Ovary (tissue), 7 donors: ENCODE measurements at regions not wholly inside any gene's neighbourhood (a gene's known extent, or its start where the extent isn't known, plus 50 kb on each side); places are given as distances from the start of the nearest gene placed in this dataset.

Experiments
- DNase-seq, 5 donors: peaks; one replicate each; pipeline ENCODE4 v3.0.0-alpha.2; 2019 to 2020
- H3K27ac ChIP-seq, 2 donors: fragments of 200-600 bp; one replicate each; pipeline versions ENCODE4 v1.5.1 to v1.8.0; 2019 to 2022
- H3K27me3 ChIP-seq: fragments of 200-600 bp; one replicate; pipeline ENCODE4 v1.8.0; 2022
- H3K36me3 ChIP-seq: fragments of 200-600 bp; sonication (generic); one replicate; pipeline ENCODE4 v1.5.1; 2019
- H3K4me1 ChIP-seq: one replicate; pipeline ENCODE4 v1.8.1; 2013; ENCODE audit warnings: mild to moderate bottlenecking, moderate library complexity; ENCODE audit not compliant: insufficient read depth
- H3K4me3 ChIP-seq: fragments of 200-600 bp; sonication (generic); one replicate; pipeline ENCODE4 v1.5.1; 2017
- H3K9me3 ChIP-seq, 2 donors: fragments of 200-600 bp in 1 of 2; sonication (generic) in 1 of 2; one replicate each; pipeline versions ENCODE4 v1.5.1 to v1.8.1; 2013 to 2019; ENCODE audit warnings: mild to moderate bottlenecking in 1 of 2, moderate library complexity in 1 of 2
- CTCF ChIP-seq, 3 donors: fragments of 450-650 bp in 2 of 3; fragments of 200-600 bp in 1 of 3; IDR thresholded peaks; one replicate each; pipeline versions ENCODE4 v1.5.1 to v1.8.0; 2016 to 2022; ENCODE audit warnings: antibody characterized with exemption in 3 of 3, mild to moderate bottlenecking in 1 of 3
- EP300 ChIP-seq: sonication (generic); formaldehyde crosslinking; IDR thresholded peaks from one replicate; pipeline ENCODE4 v1.6.1; 2017; ENCODE audit warnings: antibody characterized with exemption
- POLR2A ChIP-seq: fragments of 450-650 bp; IDR thresholded peaks from one replicate; pipeline ENCODE4 v1.6.1; 2017; ENCODE audit warnings: antibody characterized with exemption, mild to moderate bottlenecking, moderate library complexity
- WGBS, 3 donors: extraction: QIAGEN DNeasy Blood & Tissue Kit in 1 of 3; methylation state at CpG; one replicate each; pipeline versions ENCODE4 v1.1.5 to v1.1.7; 2013 to 2017; 5-methylcytosine and 5-hydroxymethylcytosine counted together
- intact Hi-C, 4 donors: fragments of 100-400 bp; cut with DNase I; formaldehyde crosslinking; loops; one replicate each; pipeline versions ENCODE4 v1.11.0 to v1.15.1; 2022 to 2023
- donor health status: DM: no; HTN: no; CAD: no; lungs with moderate emphysema.
- donor health status: DM: no; HTN: no; CAD: no.
- donor health status: Bipolar disorder and iron deficiency.
- donor health status: DM: no; HTN: no; CAD: no.
- donor health status: DM: yes; HTN: yes; CAD: no.

GRCh38 chr1:58287894-58288623 lies 258.5 kb downstream of the OMA1 start:
- Histone ChIP-seq H3K27me3 (no peaks in the 10 kb centered on the region), H3K4me3 (no peak overlapping the region), H3K36me3 (no peaks in the 10 kb centered on the region), H3K9me3 (no peaks in the 10 kb centered on the region), H3K27ac (no peak overlapping the region), H3K4me1 (no peaks in the 10 kb centered on the region)
- TF ChIP-seq POLR2A = no peak
- no peak for TF ChIP-seq CTCF (IDR thresholded peaks at IDR 0.05)
- no peak for TF ChIP-seq EP300
- WGBS, 3 donors = 82 to 90% (median 89%) methylated on average over 2 of the region's 2 CpGs
- intact Hi-C loops = no loop called here
- DNase-seq = no peak

- no peak for DNase-seq
- TF ChIP-seq CTCF (IDR thresholded peaks at IDR 0.05) = no peak
- TF ChIP-seq EP300 = no peak
- Histone ChIP-seq H3K36me3 (no peaks in the 10 kb centered on the region), H3K4me3 (no peak overlapping the region), H3K4me1 (no peaks in the 10 kb centered on the region), H3K9me3 (no peaks in the 10 kb centered on the region), H3K27ac (no peak overlapping the region), H3K27me3 (no peaks in the 10 kb centered on the region)
- intact Hi-C loops = no loop called here
These were observed 262.4 kb downstream of the OMA1 start for GRCh38 chr1:58284225-58284510.

GRCh38 chr1:58283388-58284224 lies 262.9 kb downstream of the OMA1 start:
- no peak overlapping the region for H3K4me3 ChIP-seq
- WGBS, 3 donors = 69 to 75% (median 74%) methylated on average over 6 of the region's 6 CpGs
- TF ChIP-seq CTCF (IDR thresholded peaks at IDR 0.05) = no peak
- TF ChIP-seq POLR2A = no peak
- no peak for TF ChIP-seq EP300

GRCh38 chr1:58282623-58283387 lies 263.7 kb downstream of the OMA1 start:
- Histone ChIP-seq H3K27ac (no peak overlapping the region), H3K27me3 (no peaks in the 10 kb centered on the region), H3K9me3 (no peaks in the 10 kb centered on the region), H3K36me3 (no peaks in the 10 kb centered on the region), H3K4me3 (no peak overlapping the region), H3K4me1 (no peaks in the 10 kb centered on the region)
- no peak for DNase-seq
- TF ChIP-seq POLR2A (no peak), EP300 (no peak), CTCF (IDR thresholded peaks at IDR 0.05) (no peak)
- 68 to 71% (median 68%) methylated on average over 7 of the region's 7 CpGs for WGBS, 3 donors
- intact Hi-C loops = loop anchor here in 1 of 4 donors (2.0 kb wide), 1 partner anchor 22 kb away; no protein-coding TSS in a partner anchor

More at GRCh38 chr1:58283388-58284224, 262.9 kb downstream of the OMA1 start:
- Histone ChIP-seq H3K27ac (no peak overlapping the region), H3K36me3 (no peaks in the 10 kb centered on the region), H3K4me1 (no peaks in the 10 kb centered on the region), H3K9me3 (no peaks in the 10 kb centered on the region), H3K27me3 (no peaks in the 10 kb centered on the region)
- no peak for DNase-seq
- intact Hi-C loops = loop anchor here in 1 of 4 donors (2.0 kb wide), 1 partner anchor 23 kb away; no protein-coding TSS in a partner anchor
